ENCODE measurements at regions not wholly inside any gene's neighbourhood (a gene's known extent, or its start where the extent isn't known, plus 50 kb on each side); places are given as distances from the start of the nearest gene placed in this dataset.

GRCh38 chr2:17115466-17115865 lies 402.8 kb downstream of the RAD51AP2 start:
- Histone ChIP-seq H3K27me3 (ENCODE audit: insufficient read depth) (no peaks in the 10 kb centered on the region), H3K79me2 (replicated peaks; ENCODE audit: insufficient read depth) (no peaks in the 10 kb centered on the region), H4K20me1 (replicated peaks; ENCODE audit: insufficient read depth) (no peaks in the 10 kb centered on the region), H2AFZ (no peak overlapping the region), H3K9me2 (ENCODE audit: insufficient read depth) (no peaks in the 10 kb centered on the region), H3K4me3 (no peak overlapping the region), H3F3A (replicated peaks; ENCODE audit: low read depth) (no peaks in the 10 kb centered on the region), H3K4me1 (ENCODE audit: insufficient read depth) (no peaks in the 10 kb centered on the region), H3K27ac (ENCODE audit: low read depth) (no peak overlapping the region), H3K36me3 (ENCODE audit: insufficient read depth) (no peaks in the 10 kb centered on the region), H3K4me2 (no peak overlapping the region)
- Mint-ChIP-seq H3K27ac (no peak overlapping the region), H3K9me3 (no peaks in the 10 kb centered on the region), H3K27me3 (ENCODE audit: insufficient read depth, low read depth, poor library complexity) (peaks cover 2% of the 10 kb centered on the region), H3K4me3 (no peak overlapping the region), H3K4me1 (peaks cover 2% of the 10 kb centered on the region; the same call in 2 of the 3 replicates), H3K36me3 (ENCODE audit: low read depth) (no peaks in the 10 kb centered on the region)
- ATAC-seq (no peak), DNase-seq (ENCODE audit: low spot score) (no peak)
- no peak for TF ChIP-seq ZNF462 (CRISPR knock-in tag; IDR thresholded peaks at IDR 0.05)
- no peak for TF ChIP-seq EZH2 (IDR thresholded peaks at IDR 0.05; ENCODE audit: low read depth, unreplicated experiment)
- TF ChIP-seq ZNF331 (CRISPR knock-in tag; IDR thresholded peaks at IDR 0.05; ENCODE audit: low read depth) = no peak

GRCh38 chr2:17115042-17115441 lies 403.2 kb downstream of the RAD51AP2 start:
- no peaks in the 10 kb centered on the region for H3K36me3 ChIP-seq (ENCODE audit: insufficient read depth)
- H3K27me3 Mint-ChIP-seq (ENCODE audit: insufficient read depth, low read depth, poor library complexity) = peaks cover 2% of the 10 kb centered on the region
- TF ChIP-seq REST (IDR thresholded peaks at IDR 0.05; ENCODE audit: unreplicated experiment) (no peak), ETS1 (IDR thresholded peaks at IDR 0.05) (no peak)

More at GRCh38 chr2:17115042-17115441, 403.2 kb downstream of the RAD51AP2 start:
- Mint-ChIP-seq H3K4me1 (peaks cover 2% of the 10 kb centered on the region; the same call in 2 of the 3 replicates), H3K9me3 (no peaks in the 10 kb centered on the region), H3K36me3 (ENCODE audit: low read depth) (no peaks in the 10 kb centered on the region), H3K4me3 (no peak overlapping the region), H3K27ac (no peak overlapping the region)
- Histone ChIP-seq H4K20me1 (replicated peaks; ENCODE audit: insufficient read depth) (no peaks in the 10 kb centered on the region), H3K4me1 (ENCODE audit: insufficient read depth) (no peaks in the 10 kb centered on the region), H3F3A (replicated peaks; ENCODE audit: low read depth) (no peaks in the 10 kb centered on the region), H3K4me3 (no peak overlapping the region), H3K79me2 (replicated peaks; ENCODE audit: insufficient read depth) (no peaks in the 10 kb centered on the region), H3K9me2 (ENCODE audit: insufficient read depth) (no peaks in the 10 kb centered on the region), H3K27me3 (ENCODE audit: insufficient read depth) (no peaks in the 10 kb centered on the region), H3K27ac (ENCODE audit: low read depth) (no peak overlapping the region), H3K4me2 (no peak overlapping the region), H2AFZ (no peak overlapping the region)
- DNase-seq (ENCODE audit: low spot score) (no peak), ATAC-seq (no peak)

All from GM23338 (cell line).